GM06990 (cell line): ENCODE measurements at regions not wholly inside any gene's neighbourhood (a gene's known extent, or its start where the extent isn't known, plus 50 kb on each side); places are given as distances from the start of the nearest gene placed in this dataset.
"Not testable (repeated sequence)": the region's sequence is repeated elsewhere in the genome, so short reads cannot be mapped to it uniquely, and the experiment has no call there.

Experiments used
- DNase-seq: peaks from one replicate; pipeline ENCODE4 v3.0.0-alpha.2; 2011; ENCODE audit not compliant: insufficient read length; ENCODE audit errors: extremely low read depth
- H3K27me3 ChIP-seq: replicated peaks from 2 replicates; pipeline ENCODE4 v1.6.0; 2011; ENCODE audit warnings: low read length; ENCODE audit not compliant: control insufficient read depth, insufficient read depth
- H3K36me3 ChIP-seq: 2 replicates; pipeline ENCODE4 v1.5.1; 2011; ENCODE audit warnings: low read length; ENCODE audit not compliant: control insufficient read depth, insufficient read depth
- H3K4me3 ChIP-seq: replicated peaks from 2 replicates; pipeline ENCODE4 v1.5.1; 2011; ENCODE audit warnings: low read depth, mild to moderate bottlenecking, control low read depth, low read length
- CTCF ChIP-seq: IDR thresholded peaks from 2 replicates; pipeline ENCODE4 v1.5.1; 2011; ENCODE audit warnings: low read length, control low read depth, mild to moderate bottlenecking, inconsistent platforms; ENCODE audit not compliant: insufficient read depth, poor library complexity, severe bottlenecking

GRCh38 chr2:104945866-104946265, 92.0 kb downstream of the POU3F3 start:
- no peaks in the 10 kb centered on the region for H3K36me3 ChIP-seq
- DNase-seq: no peak
- no peaks in the 10 kb centered on the region; the same call in 1 of the 2 replicates for H3K27me3 ChIP-seq
- no peak overlapping the region for H3K4me3 ChIP-seq
- no peak for TF ChIP-seq CTCF

GRCh38 chr2:104947456-104947855, 90.4 kb upstream of the MRPS9 start:
- H3K4me3 ChIP-seq, DNase-seq, H3K36me3 ChIP-seq, H3K27me3 ChIP-seq: not testable (repeated sequence)

- H3K27me3 ChIP-seq: no peaks in the 10 kb centered on the region
- no peak for DNase-seq
- no peak for TF ChIP-seq CTCF
- H3K4me3 ChIP-seq: no peak overlapping the region
- no peaks in the 10 kb centered on the region for H3K36me3 ChIP-seq
Observed at GRCh38 chr2:104952976-104953375, 84.9 kb upstream of the MRPS9 start.

GRCh38 chr2:104965900-104966299, 72.0 kb upstream of the MRPS9 start:
- TF ChIP-seq CTCF: no peak
- no peak overlapping the region for H3K4me3 ChIP-seq

GRCh38 chr2:104969564-104969963, 68.3 kb upstream of the MRPS9 start:
- H3K4me3 ChIP-seq: no peak overlapping the region
- H3K36me3 ChIP-seq: no peaks in the 10 kb centered on the region
- DNase-seq: no peak

More at GRCh38 chr2:104965900-104966299, 72.0 kb upstream of the MRPS9 start:
- Histone ChIP-seq H3K36me3 (no peaks in the 10 kb centered on the region), H3K27me3 (no peaks in the 10 kb centered on the region)
- no peak for DNase-seq

GRCh38 chr2:104975371-104975770, 62.5 kb upstream of the MRPS9 start:
- no peak for TF ChIP-seq CTCF
- Histone ChIP-seq H3K36me3 (no peaks in the 10 kb centered on the region), H3K27me3 (no peaks in the 10 kb centered on the region), H3K4me3 (no peak overlapping the region)
- DNase-seq: no peak

More at GRCh38 chr2:104969564-104969963, 68.3 kb upstream of the MRPS9 start:
- no peak for TF ChIP-seq CTCF
- no peaks in the 10 kb centered on the region for H3K27me3 ChIP-seq
